ENCODE measurements at regions not wholly inside any gene's neighbourhood (a gene's known extent, or its start where the extent isn't known, plus 50 kb on each side); places are given as distances from the start of the nearest gene placed in this dataset.

DNA sequence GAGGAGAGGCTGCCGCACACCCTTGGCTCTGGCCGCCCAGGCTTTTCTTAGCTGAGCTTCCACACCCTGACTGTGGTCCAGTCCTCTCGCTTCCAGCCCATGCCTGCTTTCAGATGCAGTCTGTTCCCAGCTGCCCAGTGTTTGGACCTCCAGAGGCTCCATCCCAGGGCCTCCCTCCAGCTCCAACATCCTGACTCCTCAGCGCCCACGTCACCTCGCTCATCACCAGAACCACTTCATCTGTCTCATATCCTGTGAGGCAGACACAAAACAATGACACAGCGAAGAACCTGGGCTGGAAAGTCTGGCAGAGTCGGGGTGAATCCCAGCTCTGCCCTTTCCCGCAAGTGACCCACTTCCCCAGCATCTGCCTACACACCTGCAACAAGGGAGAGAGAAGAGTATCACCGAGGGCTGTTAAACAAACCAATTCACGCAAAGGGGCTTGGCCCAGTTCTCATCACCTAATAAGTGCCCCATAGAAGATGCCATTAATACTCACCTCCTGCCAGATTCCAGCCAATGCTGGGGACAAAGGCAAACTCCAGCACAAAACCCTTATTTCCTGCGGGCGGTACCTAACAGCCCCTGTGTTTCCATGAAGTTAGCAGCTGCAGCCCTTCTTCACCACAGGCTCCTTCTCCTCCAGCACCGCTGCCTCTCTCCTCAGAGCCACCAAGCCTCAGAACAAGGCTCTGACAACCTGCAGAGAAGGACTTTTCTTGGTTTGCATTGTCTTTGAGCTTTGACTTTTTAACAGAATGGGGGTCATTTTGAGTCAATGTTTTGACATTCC lies 133.4 kb upstream of the CDH4 start:
- DNase-seq (ENCODE audit: low spot score in 2 of 2) = no peak
- Histone ChIP-seq H3K9me3 (no peaks in the 10 kb centered on the region), H3K4me1 (no peaks in the 10 kb centered on the region), H3K4me3 (no peak overlapping the region), H3K27ac (no peak overlapping the region), H3K27me3 (no peaks in the 10 kb centered on the region), H3K36me3 (no peaks in the 10 kb centered on the region)
- intact Hi-C loops (cut with DNase I) = no loop called here
- TF ChIP-seq, protein P1, sequence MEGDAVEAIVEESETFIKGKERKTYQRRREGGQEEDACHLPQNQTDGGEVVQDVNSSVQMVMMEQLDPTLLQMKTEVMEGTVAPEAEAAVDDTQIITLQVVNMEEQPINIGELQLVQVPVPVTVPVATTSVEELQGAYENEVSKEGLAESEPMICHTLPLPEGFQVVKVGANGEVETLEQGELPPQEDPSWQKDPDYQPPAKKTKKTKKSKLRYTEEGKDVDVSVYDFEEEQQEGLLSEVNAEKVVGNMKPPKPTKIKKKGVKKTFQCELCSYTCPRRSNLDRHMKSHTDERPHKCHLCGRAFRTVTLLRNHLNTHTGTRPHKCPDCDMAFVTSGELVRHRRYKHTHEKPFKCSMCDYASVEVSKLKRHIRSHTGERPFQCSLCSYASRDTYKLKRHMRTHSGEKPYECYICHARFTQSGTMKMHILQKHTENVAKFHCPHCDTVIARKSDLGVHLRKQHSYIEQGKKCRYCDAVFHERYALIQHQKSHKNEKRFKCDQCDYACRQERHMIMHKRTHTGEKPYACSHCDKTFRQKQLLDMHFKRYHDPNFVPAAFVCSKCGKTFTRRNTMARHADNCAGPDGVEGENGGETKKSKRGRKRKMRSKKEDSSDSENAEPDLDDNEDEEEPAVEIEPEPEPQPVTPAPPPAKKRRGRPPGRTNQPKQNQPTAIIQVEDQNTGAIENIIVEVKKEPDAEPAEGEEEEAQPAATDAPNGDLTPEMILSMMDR (IDR thresholded peaks at IDR 0.05) = no peak

DNA sequence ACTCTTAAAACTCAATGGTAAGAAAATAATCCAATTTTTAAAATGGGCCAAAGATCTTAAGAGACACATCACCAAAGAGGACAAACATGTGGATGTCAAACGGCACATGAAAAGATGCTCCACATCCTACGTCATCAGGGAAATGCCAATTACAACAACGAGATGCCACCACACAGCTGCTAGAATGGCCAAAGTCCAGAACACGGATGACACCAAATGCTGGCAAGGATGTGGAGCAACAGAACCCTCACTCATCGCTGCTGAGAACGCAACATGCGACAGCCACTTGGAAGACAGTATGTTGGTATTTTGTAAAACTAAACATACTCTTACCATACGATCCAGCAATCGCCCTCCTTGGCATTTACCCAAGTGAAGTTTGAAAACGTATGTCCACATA lies 132.8 kb upstream of the CDH4 start:
- H3K4me1 ChIP-seq = no peaks in the 10 kb centered on the region
- no peaks in the 10 kb centered on the region for H3K36me3 ChIP-seq
- no peaks in the 10 kb centered on the region for H3K27me3 ChIP-seq
- TF ChIP-seq, protein P1 (IDR thresholded peaks at IDR 0.05) = no peak
- no peak overlapping the region for H3K27ac ChIP-seq
- no peaks in the 10 kb centered on the region for H3K9me3 ChIP-seq
- peak in 1 of 2 donors; percentile 8 for DNase-seq (ENCODE audit: low spot score in 2 of 2)
- intact Hi-C loops (cut with DNase I) = no loop called here
- no peak overlapping the region for H3K4me3 ChIP-seq

DNA sequence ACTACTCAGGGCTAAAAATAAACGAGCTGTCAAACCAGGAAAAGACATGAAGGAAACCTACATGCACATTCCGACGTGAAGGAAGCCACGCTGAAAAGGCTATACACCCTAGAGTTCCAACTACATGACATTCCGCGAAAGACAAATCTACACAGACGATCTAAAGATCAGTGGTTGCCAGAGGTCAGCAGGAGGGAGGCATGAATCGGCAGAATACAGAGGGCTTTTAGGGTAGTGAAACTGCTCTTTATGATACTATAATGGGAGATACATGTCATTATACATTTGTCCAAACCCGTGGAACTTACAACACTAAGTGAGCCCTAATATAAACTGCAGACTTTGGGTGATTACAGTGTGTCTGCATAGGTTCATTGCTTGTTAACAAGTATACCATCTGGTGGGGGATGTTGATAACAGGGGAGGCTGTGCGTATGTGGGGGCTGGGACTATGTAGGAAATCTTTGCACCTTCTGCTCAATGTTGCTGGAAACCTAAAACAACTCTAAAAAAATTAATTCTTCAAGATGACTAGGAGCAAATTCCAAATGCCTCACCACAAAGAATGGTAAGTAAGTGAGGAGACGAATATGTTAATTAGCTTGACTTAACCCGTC lies 132.2 kb upstream of the CDH4 start:
- Histone ChIP-seq H3K4me1 (no peaks in the 10 kb centered on the region), H3K36me3 (no peaks in the 10 kb centered on the region), H3K4me3 (no peak overlapping the region), H3K9me3 (no peaks in the 10 kb centered on the region), H3K27me3 (no peaks in the 10 kb centered on the region), H3K27ac (no peak overlapping the region)
- TF ChIP-seq, protein P1 (IDR thresholded peaks at IDR 0.05) = no peak
- DNase-seq (ENCODE audit: low spot score in 2 of 2) = no peak
- intact Hi-C loops (cut with DNase I) = no loop called here

DNA sequence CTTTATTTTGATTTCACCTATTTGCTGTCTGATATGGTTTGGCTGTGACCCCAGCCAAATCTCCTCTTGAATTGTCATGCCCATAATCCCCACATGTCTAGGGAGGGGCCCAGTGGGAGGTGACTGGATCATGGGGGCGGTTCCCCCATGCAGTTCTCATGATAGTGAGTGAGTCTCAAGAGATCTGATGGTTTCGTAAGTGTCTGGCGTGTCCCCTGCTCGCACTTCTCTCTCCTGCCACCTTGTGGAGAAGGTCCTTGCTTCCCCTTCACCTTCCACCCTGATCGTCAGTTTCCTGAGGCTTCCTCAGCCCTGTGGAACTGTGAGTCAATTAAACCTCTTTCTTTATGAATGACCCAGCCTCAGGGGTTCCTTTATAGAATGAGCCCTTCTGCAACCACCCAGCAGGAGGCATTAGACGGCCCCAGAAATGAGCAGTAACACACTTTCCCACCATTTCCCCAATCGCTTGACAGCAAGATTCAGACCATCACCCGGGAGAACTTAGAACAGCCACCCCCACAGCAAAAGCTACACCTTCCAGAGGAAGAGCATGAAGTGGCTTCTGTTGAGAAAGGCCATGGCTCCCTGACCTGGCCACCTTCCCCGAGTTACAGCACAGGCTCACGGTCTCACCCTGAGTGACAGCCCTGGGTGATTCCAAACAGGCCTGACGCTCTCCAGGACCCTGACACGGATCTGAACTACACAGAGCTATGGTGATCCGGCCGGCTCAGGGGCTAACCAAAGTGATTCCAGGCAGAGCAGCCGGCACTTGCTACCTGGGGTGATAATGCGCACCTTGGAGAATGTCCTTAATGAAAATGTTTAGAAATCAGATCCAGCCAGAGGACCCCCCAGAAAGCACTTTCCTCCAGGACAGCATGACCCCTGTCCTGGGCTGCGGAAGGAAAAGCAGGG lies 131.2 kb upstream of the CDH4 start:
- Histone ChIP-seq H3K4me3 (no peak overlapping the region), H3K27me3 (no peaks in the 10 kb centered on the region), H3K36me3 (no peaks in the 10 kb centered on the region), H3K27ac (no peak overlapping the region), H3K9me3 (no peaks in the 10 kb centered on the region), H3K4me1 (no peaks in the 10 kb centered on the region)
- TF ChIP-seq, protein P1 (IDR thresholded peaks at IDR 0.05) = peak in 1 of 3 experiments; percentile 26
- intact Hi-C loops (cut with DNase I) = no loop called here
- peak in 1 of 2 donors; percentile 56 for DNase-seq (ENCODE audit: low spot score in 2 of 2)

DNA sequence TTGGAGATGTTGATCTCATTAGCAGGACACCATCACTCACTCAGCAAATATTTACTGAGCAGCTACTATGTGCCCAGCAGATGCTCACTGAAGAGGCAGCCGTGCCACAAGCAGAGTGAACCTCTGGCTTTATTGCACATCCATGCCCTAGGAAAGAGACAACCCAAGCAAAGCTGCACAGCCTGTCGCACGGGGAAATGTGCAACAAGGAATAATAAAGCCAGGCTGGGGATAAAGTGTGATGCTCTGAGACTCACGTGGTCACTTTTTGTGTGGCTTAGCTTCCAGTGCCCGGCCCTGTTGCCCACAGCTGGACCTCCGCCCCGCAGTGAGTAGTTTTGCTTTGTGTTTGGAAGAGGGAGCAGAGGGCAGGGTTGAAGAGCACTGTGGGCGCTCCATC lies 130.4 kb upstream of the CDH4 start:
- DNase-seq (ENCODE audit: low spot score in 2 of 2) = peak in 1 of 2 donors; percentile 37
- no peak overlapping the region for H3K4me3 ChIP-seq
- TF ChIP-seq, protein P1 (IDR thresholded peaks at IDR 0.05) = no peak
- intact Hi-C loops (cut with DNase I) = no loop called here
- no peaks in the 10 kb centered on the region for H3K9me3 ChIP-seq
- H3K27ac ChIP-seq = no peak overlapping the region
- no peaks in the 10 kb centered on the region for H3K36me3 ChIP-seq
- no peaks in the 10 kb centered on the region for H3K27me3 ChIP-seq
- H3K4me1 ChIP-seq = no peaks in the 10 kb centered on the region

All from ascending aorta (tissue), 2 donors.